Glutamatergic neuron (in vitro differentiated cells): ENCODE measurements at regions not wholly inside any gene's neighbourhood (a gene's known extent, or its start where the extent isn't known, plus 50 kb on each side); places are given as distances from the start of the nearest gene placed in this dataset.

Source experiments
- DNase-seq: peaks from one replicate; pipeline ENCODE4 v3.0.0; 2022
- H3K27ac Mint-ChIP-seq: one replicate; pipeline ENCODE4 v1.8.0; 2020; ENCODE audit warnings: mild to moderate bottlenecking, mixed read lengths, inconsistent platforms; ENCODE audit not compliant: unreplicated experiment
- H3K27me3 Mint-ChIP-seq: one replicate; pipeline ENCODE4 v1.8.0; 2020; ENCODE audit warnings: mild to moderate bottlenecking, moderate library complexity, mixed read lengths, inconsistent platforms; ENCODE audit not compliant: unreplicated experiment
- H3K36me3 Mint-ChIP-seq: one replicate; pipeline ENCODE4 v1.8.0; 2020; ENCODE audit warnings: mild to moderate bottlenecking, mixed read lengths, inconsistent platforms; ENCODE audit not compliant: unreplicated experiment
- H3K4me1 Mint-ChIP-seq: one replicate; pipeline ENCODE4 v1.8.0; 2020; ENCODE audit warnings: mild to moderate bottlenecking, low read depth, mixed read lengths, inconsistent platforms; ENCODE audit not compliant: unreplicated experiment
- H3K4me3 Mint-ChIP-seq: one replicate; pipeline ENCODE4 v1.8.0; 2020; ENCODE audit warnings: mild to moderate bottlenecking, mixed read lengths, inconsistent platforms; ENCODE audit not compliant: unreplicated experiment
- H3K9me3 Mint-ChIP-seq: one replicate; pipeline ENCODE4 v1.8.0; 2020; ENCODE audit warnings: mild to moderate bottlenecking, moderate library complexity, mixed read lengths, inconsistent platforms; ENCODE audit not compliant: unreplicated experiment
- TF ChIP-seq, protein P1 (sequence below): fragments of 200-600 bp; sonication (generic); IDR thresholded peaks from one replicate; pipeline ENCODE4 v1.5.0; 2021; ENCODE audit not compliant: partially characterized antibody, unreplicated experiment

DNA sequence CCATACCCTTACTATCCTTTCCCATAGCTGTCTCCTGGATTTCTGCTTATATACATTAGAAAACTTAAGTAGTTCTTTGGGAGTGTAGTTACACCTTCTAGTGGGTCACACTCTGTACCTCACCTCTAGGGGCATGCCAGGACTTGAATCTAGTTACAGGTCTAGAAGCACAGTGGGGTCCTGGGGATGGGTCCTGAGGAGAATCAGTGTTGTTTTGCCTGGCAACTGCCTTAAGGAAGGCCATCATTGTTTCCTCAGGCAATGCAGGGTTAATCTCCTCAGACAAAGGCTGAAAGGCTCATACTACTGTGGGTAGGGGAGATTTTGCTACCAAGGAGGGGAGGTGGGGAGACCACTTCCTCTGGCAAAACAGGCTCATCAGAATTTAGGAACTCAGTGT lies 750.3 kb downstream of the FAT4 start:
- Mint-ChIP-seq H3K4me1 (no peaks in the 10 kb centered on the region), H3K36me3 (no peaks in the 10 kb centered on the region), H3K27ac (no peak overlapping the region), H3K27me3 (no peaks in the 10 kb centered on the region), H3K9me3 (no peaks in the 10 kb centered on the region), H3K4me3 (no peak overlapping the region)
- TF ChIP-seq, protein P1, sequence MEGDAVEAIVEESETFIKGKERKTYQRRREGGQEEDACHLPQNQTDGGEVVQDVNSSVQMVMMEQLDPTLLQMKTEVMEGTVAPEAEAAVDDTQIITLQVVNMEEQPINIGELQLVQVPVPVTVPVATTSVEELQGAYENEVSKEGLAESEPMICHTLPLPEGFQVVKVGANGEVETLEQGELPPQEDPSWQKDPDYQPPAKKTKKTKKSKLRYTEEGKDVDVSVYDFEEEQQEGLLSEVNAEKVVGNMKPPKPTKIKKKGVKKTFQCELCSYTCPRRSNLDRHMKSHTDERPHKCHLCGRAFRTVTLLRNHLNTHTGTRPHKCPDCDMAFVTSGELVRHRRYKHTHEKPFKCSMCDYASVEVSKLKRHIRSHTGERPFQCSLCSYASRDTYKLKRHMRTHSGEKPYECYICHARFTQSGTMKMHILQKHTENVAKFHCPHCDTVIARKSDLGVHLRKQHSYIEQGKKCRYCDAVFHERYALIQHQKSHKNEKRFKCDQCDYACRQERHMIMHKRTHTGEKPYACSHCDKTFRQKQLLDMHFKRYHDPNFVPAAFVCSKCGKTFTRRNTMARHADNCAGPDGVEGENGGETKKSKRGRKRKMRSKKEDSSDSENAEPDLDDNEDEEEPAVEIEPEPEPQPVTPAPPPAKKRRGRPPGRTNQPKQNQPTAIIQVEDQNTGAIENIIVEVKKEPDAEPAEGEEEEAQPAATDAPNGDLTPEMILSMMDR: no peak
- no peak for DNase-seq

DNA sequence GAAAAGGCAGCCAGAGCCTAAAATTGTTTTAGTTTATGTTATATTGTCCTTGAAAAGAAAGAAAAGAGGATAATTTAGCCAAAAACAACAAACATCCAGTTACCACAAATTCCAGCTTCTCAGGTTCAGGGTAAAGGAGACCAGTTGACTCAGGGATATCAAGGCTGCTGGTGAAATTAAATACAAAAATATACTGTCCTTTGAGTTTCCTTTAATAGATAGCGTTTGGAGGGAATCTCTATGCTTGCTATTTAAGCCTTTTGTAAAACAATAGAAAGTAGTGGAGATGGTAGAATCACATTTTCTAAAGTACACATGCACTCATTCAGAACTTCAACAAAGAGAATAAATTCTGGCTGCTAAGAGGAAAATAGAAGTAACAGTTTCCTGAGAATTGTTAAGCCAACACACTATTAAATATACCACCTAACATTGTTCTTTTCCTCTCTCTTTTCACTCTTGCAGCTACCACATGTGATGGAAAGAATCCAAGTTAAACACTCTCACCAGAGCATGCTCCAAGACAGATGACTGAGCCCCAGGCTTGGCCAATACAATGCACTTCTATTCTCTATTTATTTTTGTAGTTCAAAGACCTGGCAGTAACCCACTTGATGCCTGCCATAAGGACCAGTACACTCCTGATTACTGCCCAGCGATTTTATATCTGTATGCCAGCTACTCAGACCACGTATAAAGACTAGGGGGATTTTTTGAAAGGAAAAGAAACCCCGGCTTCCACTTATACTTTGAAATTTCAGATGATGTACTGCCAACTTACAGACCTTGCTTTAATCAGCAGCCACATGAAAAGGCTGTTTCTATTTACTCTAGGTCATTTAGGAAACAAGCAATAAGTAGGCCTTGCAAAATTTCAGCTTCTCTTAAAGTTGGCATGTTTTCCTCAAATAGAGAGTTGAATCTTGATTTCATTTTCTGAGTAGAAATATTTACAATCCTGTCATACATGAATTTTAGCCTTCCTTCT lies 756.9 kb downstream of the FAT4 start:
- Mint-ChIP-seq H3K9me3 (no peaks in the 10 kb centered on the region), H3K4me1 (peaks cover 4% of the 10 kb centered on the region), H3K36me3 (no peaks in the 10 kb centered on the region), H3K4me3 (no peak overlapping the region), H3K27ac (no peak overlapping the region), H3K27me3 (no peaks in the 10 kb centered on the region)
- TF ChIP-seq, protein P1: no peak
- DNase-seq: no peak

GRCh38 chr4:126081336-126081735 lies 766.6 kb downstream of the FAT4 start:
- H3K27me3 Mint-ChIP-seq: no peaks in the 10 kb centered on the region

GRCh38 chr4:126086041-126086440 lies 771.3 kb downstream of the FAT4 start:
- H3K4me1 Mint-ChIP-seq: peaks cover 7% of the 10 kb centered on the region
- TF ChIP-seq, protein P1: no peak
- no peak overlapping the region for H3K27ac Mint-ChIP-seq
- no peaks in the 10 kb centered on the region for H3K9me3 Mint-ChIP-seq
- H3K36me3 Mint-ChIP-seq: no peaks in the 10 kb centered on the region
- DNase-seq: no peak
- H3K4me3 Mint-ChIP-seq: no peak overlapping the region
- no peaks in the 10 kb centered on the region for H3K27me3 Mint-ChIP-seq

More at GRCh38 chr4:126081336-126081735, 766.6 kb downstream of the FAT4 start:
- Mint-ChIP-seq H3K4me1 (peaks cover 5% of the 10 kb centered on the region), H3K36me3 (no peaks in the 10 kb centered on the region), H3K9me3 (no peaks in the 10 kb centered on the region), H3K27ac (no peak overlapping the region), H3K4me3 (no peak overlapping the region)
- no peak for DNase-seq
- TF ChIP-seq, protein P1: no peak

GRCh38 chr4:126087101-126087500 lies 772.3 kb downstream of the FAT4 start:
- Mint-ChIP-seq H3K9me3 (no peaks in the 10 kb centered on the region), H3K4me3 (no peak overlapping the region), H3K4me1 (peaks cover 2% of the 10 kb centered on the region), H3K36me3 (no peaks in the 10 kb centered on the region), H3K27me3 (no peaks in the 10 kb centered on the region), H3K27ac (no peak overlapping the region)
- no peak for DNase-seq
- TF ChIP-seq, protein P1: no peak
